GM18858 (cell line): ENCODE measurements at regions not wholly inside any gene's neighbourhood (a gene's known extent, or its start where the extent isn't known, plus 50 kb on each side); places are given as distances from the start of the nearest gene placed in this dataset.
"Not testable (repeated sequence)": the region's sequence is repeated elsewhere in the genome, so short reads cannot be mapped to it uniquely, and the experiment has no call there.

Experiments
- ATAC-seq: cut with Tn5 transposase; IDR thresholded peaks from one replicate; pipeline ENCODE4 v1.9.1; 2021; ENCODE audit not compliant: unreplicated experiment

DNA sequence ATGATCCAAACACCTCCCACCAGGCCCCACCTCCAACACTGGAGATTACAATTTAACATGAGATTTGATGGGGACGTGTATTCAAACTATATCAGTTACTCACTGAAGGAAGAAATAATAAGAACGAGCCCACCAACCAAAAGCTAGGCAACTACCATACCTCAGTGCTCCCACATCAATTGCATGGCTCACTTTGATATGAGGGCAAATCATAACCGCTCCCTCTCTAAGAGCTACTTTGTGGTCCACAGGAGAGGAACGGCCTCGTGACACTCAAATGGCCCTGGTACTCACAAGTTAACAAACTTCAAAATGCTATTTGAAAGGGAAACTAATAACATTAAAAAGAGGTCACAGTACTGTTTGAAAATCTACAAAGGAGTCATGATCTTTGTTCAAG, 170.7 kb upstream of the SLC7A11 start:
- ATAC-seq: no peak

- ATAC-seq: no peak
Observed at GRCh38 chr4:138410266-138410665, 168.1 kb upstream of the SLC7A11 start.

- ATAC-seq: peak; percentile 37
Observed at GRCh38 chr4:138409670-138410069, 167.5 kb upstream of the SLC7A11 start.

GRCh38 chr4:138408758-138409157, 166.6 kb upstream of the SLC7A11 start:
- ATAC-seq: no peak

- no peak for ATAC-seq
Observed at GRCh38 chr4:138407329-138407728, 165.2 kb upstream of the SLC7A11 start.

DNA sequence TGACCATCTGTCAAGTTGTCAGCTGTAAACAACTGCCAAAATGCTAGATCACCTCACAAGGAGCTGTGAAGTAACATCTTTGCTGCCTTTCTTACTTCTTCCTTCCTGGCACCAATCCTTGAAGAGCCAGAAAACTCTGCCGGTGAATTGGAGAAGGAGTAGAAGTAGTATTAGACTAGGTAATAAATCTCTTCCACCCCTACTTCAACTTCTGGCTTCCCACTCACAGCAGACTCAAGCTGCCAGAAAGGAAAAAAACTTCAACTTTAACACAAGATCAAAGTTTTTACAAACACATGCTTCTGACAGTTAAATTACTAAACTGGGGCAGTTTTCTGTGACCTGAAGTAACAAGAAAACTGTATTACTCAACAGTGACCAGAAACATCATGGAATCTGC, 164.7 kb upstream of the SLC7A11 start:
- no peak for ATAC-seq

GRCh38 chr4:138405934-138406567, 163.9 kb upstream of the SLC7A11 start:
- peak; percentile 66 for ATAC-seq

DNA sequence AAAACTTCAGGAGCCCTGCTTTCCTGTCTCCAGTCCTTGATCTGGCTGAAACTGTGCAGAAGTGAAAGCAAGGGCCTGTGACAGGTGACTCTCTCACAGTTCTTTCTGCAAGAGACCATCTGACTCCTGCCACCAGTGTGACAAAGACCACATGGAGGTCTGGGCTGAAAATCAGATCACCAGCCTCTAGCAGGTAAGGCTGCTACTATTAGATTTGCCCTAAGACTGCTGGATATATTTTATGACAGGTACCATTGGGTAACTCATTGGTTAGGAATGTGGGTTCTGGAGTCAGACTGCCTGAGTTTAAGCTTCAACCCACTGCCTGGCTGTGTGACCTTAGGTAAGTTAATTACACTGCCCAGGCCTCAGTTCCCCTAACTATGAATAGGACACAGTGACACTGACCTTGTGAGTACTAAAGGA, 163.3 kb upstream of the SLC7A11 start:
- peak; percentile 62 for ATAC-seq

- no peak for ATAC-seq
Observed at GRCh38 chr4:138404801-138405200, 162.7 kb upstream of the SLC7A11 start.

DNA sequence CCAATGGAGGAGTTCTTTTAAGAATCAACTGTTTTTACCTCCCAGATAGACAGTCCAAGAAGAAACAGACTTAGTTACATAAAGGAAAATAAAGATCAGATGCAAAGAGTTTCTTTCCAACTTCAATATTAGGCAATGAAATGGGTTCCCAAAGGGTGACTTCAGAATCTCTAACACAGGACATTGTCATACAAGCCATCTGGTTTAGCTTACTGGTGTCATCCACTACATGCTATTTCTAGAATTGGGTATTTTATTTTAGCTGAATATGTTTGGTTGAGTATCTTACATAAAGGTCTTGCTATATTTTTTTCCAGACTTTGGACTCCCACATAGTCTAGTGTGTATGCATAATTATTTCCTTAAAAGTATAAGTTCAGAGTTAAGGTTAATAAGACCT, 162.1 kb upstream of the SLC7A11 start:
- ATAC-seq: no peak

GRCh38 chr4:138401334-138401733, 159.2 kb upstream of the SLC7A11 start:
- no peak for ATAC-seq

DNA sequence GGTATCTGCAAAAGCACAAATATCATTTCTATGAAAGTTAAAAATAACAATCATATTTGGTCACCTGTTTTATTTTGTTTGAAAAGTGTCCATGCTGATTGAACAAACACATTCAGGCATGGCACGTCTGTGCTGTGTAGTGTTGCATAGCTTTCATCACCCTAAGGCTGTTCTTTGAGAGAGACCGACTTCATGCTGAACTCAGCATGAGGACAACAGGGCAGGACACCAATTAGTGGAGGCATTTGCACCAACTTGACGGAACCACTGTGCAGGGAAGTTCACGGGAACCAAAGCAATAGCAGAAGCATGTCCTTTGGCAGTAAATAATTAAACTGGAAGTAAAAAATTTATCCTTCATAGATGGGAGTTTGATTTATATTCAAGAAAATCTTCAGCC, 158.4 kb upstream of the SLC7A11 start:
- no peak for ATAC-seq

DNA sequence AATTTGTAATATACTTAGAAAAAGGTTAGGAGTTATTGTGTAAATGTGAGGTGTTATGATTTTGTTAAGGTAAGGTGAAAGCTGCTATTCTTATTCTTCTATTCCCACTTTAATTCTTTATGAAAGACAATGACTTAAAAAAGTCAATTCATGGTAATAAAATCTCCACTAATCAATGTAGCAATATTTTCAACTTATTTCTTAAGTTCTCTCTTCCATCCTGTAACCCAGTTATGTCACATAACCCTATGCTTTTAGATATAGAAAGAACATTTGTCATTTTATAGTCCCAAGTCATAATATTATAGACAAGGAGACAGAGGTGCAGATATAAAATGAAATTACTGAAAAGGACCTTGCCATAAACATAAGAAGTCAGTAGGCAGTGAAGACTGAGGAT, 157.9 kb upstream of the SLC7A11 start:
- no peak for ATAC-seq

- ATAC-seq: no peak
Observed at GRCh38 chr4:138399081-138399480, 156.9 kb upstream of the SLC7A11 start.

DNA sequence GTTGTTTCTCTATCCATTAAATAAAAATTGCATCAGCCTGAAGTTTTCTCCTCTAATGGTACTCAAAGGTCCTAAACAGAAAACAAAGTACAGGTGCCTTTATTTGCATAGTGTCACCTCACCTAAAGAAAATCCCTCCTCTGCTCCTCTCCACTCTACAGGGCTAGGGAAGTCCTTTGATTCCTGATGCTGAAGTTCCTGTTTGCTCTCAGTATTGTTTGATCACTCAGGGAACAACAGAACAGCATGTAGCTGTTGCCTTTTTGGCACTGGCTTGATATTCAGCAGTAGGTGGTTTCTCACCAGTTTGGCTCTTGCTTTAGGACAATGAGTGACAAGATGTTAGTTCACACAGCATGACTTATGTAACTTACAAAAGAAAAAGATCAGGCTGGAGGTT, 156.2 kb upstream of the SLC7A11 start:
- no peak for ATAC-seq

GRCh38 chr4:138393886-138394610, 151.9 kb upstream of the SLC7A11 start:
- no peak for ATAC-seq

- ATAC-seq: peak; percentile 77
Observed at GRCh38 chr4:138392751-138393308, 150.7 kb upstream of the SLC7A11 start.

- no peak for ATAC-seq
Observed at GRCh38 chr4:138389976-138390685, 148.0 kb upstream of the SLC7A11 start.

GRCh38 chr4:138374947-138375346, 132.8 kb upstream of the SLC7A11 start:
- ATAC-seq: no peak

- no peak for ATAC-seq
Observed at GRCh38 chr4:138367942-138368341, 125.8 kb upstream of the SLC7A11 start.

DNA sequence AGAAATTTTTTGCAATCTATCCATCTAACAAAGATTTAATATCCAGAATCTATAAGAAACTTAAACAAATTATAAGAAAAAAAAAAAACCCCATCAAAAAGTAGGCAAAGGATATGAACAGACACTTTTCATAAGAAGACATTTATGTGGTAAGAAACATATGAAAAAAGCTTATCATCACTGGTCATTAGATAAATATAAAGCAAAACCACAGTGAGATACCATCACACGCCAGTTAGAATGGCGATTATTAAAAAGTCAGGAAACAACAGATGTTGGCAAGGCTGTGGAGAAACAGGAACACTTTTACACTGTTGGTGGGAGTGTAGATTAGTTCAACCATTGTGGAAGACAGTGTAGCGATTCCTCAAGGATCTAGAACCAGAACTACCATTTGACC, 110.3 kb upstream of the SLC7A11 start:
- ATAC-seq: not testable (repeated sequence)

GRCh38 chr4:138348055-138348454, 105.9 kb upstream of the SLC7A11 start:
- ATAC-seq: peak; percentile 51
